Fibroblast of skin of right quadriceps (primary cell): ENCODE measurements at regions not wholly inside any gene's neighbourhood (a gene's known extent, or its start where the extent isn't known, plus 50 kb on each side); places are given as distances from the start of the nearest gene placed in this dataset.
A peak's percentile ranks its signal among the peaks of the same experiment; 100 is the strongest.

Source experiments
- DNase-seq: peaks from one replicate; pipeline ENCODE4 v3.0.0-alpha.2; 2013

DNA sequence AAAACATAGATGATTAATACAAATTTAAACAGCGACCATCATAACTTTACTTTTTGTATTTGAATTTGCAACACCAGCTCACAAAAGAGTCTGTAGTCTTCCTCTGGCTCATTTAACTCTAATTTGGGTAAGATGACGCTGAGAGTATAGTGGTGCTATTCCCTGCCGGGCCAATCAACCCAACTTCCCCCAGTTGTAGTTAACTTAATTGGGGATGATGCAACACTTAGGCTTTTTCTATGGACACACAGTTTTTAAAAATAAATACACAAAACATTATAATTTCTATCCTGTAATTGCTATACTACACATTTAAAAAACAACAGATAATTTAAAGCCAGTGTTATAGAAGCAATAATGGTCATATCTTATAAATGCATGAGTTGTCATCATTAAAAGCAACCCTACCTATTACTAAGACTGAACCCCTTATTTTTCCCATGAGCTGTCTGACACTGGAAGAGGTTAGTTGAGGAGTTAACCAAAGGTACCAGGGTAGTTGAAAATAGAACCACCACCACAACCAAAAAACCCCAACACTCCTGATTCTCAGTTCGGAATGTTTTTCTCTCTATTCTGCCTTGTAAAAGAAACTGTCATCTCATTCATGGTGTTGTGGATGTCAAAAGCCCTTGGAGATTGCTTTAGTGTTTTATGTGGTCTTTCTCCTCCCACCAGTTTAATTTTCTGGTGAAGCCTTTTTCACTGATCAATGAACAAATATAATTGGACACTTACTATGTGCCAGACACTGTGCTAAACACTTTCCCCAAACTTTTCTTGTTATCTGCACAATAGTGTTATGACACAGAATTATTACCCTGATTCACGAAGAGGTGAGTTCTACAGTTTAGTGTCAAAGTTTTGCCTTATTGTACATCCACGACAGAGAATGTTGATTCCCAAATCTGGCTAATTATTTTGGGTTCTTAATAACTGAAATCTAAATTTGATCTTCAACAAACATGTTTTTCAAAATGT lies 61.5 kb upstream of the RAPGEF2 start:
- no peak for DNase-seq

DNA sequence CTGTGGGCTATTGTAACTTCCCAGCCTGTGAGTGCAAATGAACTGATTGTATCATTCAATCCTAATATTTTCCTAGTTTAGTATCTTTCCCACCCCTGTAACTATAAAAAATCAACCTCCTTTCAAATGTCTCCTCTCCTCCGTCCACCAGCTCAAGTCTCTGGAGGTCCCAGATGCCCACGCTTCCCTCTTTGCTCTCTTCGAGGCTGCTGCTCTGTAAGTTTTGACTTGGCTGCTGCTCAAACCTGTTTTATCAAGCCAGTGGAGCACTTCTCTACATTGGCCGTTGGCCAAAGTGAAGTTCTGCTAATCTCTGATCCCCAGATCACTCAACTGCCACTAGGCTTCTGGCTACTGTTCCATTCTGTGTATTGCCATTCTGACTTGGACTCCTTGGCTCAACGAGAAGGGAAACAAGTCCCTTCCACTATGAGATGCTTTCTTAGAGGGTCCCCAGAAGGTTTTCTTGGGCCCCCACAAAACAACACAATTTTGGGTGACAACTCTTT lies 60.7 kb upstream of the RAPGEF2 start:
- no peak for DNase-seq

DNA sequence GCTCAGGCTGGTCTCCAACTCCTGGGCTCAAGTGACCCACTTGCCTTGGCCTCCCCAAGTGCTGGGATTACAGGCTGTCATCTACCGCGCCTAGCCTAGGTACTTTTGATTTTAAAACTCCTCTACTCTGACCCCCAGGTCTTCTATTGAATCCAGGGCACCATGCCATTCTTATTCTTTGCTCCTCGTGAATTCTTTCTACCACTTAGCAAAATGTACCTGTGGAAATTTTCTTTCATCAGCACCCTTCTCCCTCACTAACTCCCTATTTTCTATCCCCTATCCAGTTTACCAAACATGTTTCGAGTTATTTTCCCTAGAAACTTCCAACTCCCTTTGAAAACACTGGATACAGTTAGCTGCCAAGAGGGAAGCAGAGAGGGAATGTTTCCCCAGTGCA lies 60.0 kb upstream of the RAPGEF2 start:
- DNase-seq = no peak

DNA sequence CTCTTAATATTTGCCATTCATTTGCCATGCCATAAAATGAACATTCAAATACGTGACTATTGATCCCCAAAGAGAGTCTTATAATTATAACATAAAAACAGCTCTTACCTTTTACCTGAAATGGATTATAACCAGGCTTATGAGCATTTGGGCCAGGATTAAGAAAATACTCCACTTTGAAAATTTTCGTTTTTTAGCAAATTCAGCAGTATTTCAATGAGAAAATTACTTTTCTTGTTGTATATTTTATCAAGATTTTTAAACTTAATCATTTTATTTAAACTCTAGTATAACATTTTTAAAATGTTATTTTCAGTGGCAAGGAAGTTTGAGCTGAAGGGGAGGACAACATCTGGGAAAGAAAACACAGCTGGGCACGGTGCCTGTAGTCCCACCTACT lies 59.0 kb upstream of the RAPGEF2 start:
- DNase-seq = no peak

DNA sequence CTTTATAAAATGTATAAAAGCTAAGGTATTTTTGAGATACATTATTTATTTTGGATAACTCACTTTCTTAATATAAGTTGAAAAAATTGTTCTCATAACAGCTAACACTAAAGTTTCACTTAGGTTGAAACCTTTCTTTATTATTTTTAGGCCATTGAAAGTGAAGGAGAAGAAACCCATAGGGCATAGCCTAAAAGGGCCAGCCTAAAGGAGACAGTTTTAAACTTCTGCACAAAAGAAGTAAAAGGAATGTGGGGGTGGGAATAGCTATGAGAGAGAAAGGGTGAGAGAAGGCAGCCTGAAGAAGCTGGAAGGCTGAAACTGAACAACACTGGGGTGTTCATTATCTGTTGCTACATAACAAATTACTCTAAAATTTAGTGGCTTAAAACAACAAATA lies 57.6 kb upstream of the RAPGEF2 start:
- no peak for DNase-seq

DNA sequence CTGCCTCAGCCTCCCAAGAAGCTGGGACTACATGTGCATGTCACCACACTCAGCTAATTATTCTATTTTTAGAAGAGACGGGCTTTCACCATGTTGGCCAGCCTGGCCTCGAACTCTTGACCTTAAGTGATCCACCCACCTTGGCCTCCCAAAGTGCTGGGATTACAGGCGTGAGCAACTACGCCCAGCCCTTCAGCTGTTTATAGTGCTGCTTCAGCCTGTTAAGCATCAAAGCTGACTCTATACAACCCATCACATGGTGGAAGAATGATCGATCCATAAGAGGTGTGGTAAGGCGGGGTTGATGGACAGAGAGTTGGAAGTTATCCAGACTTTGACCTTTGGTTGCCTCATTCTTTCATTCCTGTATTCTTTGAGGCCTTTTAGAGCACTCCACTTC lies 56.2 kb upstream of the RAPGEF2 start:
- no peak for DNase-seq

DNA sequence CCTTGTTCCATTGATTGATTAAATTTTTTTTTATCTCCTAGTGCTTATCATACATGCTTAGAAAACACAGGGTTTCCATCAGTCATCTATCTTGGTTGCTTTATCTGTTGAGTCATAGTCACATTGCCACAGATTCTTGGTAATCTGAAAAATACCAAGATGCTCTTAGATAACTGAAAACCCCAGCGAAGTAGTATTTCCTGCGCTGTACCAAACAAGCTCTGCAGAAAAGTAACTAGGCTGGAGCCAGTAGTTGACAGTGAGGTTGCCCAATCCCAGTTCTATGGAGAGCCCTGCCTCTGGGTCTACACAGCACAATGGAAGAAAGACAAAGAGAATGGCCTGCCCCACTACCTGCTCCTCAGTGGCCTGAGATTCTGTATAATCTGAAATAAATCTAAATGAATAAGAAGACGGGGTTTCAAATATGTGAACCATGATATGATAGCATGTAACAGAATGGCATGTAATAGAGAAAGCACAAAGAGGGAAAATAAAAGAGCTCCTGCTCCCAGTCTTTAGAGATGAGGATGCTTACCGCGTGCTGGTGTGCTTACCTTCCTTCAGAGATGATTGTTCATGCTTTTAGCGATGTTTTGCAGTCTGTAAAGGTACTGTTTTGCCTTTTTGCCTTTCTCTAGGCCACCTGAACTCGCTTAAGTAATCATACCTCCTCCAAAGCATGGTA lies 55.3 kb upstream of the RAPGEF2 start:
- DNase-seq = peak; percentile 24

DNA sequence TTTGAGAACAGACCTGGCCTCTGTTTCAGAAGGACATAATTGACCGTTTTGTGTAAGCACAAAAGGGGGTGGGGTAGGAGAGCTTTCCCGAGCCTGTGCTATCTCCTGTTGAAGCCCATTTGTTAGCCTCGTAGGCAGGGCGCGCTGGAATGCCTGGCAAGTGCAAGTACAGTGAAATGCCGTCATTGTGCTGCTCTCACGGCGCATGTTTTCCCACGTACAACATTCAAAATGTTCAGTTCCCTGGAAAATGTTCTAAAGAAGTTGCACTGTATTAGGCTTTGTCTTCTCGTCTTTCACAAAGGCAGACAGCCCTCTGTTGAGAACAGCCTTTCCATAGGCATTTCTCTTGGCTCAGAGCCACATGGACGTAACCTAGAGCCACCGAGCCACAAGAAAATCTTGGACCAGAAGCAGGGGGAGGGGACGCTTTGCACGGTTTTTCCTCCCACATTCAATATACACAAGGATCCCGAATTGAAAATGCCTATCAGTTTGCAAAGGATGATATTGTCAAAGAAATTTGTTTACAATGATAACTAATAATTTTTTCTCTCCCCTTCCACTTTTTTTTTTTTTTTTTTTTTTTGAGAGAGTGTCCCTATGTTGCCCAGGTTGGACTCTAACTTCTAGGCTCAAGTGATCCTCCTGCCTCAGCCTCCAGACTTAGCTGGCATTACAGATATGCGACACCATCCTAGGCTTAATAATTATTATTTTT lies 54.6 kb upstream of the RAPGEF2 start:
- peak; percentile 62 for DNase-seq

DNA sequence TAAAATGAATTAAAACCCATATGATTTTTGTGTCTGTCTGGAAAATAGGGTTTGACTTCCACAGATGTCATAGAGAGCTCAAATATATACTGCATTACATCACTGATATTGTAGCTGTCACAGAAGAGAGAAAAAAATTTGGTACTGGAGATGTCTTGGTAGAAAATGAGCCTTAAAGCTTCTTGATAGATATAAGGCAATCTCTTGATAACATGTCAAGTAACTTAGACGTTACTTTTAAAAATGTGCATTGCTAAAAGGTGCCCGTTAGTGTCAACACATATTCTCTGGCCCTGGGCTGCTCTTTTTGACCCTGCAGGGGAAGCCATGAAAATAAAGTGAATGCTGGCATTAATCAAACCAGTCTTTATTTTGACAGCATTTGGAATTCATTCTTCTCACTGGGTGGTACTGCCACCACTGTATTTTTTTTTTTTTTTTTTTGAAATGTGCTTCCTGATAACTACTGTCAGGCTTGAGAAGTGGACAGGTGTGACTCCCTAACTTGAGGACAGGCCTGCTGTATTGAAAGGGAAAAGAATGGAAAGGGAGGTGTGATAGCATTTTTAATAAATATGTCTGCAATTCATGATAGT lies 53.0 kb upstream of the RAPGEF2 start:
- DNase-seq = no peak

DNA sequence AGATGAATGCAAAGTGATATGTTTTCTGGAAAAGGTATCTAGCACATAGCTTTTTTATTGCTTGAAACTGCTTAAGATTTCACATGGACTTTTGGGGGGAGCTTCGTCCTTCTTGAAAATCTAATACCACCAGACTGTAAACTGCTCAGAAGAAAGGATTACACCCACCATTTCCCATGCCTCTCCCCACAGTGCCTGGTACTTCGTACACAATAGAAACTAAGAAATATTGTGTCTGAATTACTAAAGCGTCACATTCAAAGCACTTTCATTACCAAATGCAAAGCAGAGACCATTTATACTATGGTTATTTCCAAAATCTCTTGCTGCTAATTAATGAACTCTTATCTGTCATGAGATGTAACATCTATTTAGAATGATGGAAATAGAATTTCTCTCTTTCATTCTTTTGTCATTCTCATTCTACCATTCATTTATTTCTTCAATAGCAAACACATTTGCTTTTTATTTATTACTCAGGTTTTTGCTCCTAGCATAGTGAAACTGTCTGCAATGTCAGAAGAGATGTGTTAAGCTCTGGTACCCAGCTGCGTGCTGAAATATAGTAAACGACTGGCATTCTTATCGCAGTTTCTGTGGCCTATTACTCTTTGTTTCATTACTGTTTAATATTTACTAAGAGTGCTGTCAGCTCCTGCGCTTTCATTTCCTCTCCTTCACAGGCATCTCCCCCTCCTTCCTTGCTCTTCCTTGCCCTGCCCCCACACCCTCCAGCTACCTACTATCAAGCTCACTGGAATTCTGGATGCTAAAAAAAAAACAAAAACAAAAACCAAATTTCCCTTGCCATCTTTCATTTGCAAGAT lies 51.4 kb upstream of the RAPGEF2 start:
- DNase-seq = no peak

DNA sequence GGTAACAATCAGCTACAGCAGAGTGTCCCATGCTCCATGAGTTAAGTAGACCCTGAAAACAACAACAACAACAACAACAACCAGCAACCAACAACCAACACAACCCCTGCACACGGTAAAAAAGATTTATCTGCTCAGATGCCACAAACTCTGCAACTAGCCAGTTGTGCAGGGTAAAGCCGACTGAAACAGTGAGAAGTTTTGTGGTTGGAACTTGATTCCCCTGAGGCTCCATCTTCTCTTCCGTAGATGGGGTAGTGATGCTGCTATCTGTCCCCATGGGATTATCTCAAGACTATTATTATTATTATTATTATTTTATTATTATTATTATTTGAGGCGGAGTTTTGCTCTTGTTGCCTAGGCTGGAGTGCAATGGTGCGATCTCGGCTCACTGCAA lies 50.6 kb upstream of the RAPGEF2 start:
- DNase-seq = no peak
